ENCODE measurements at regions not wholly inside any gene's neighbourhood (a gene's known extent, or its start where the extent isn't known, plus 50 kb on each side); places are given as distances from the start of the nearest gene placed in this dataset.

GRCh38 chr11:134474070-134474860, 62.2 kb upstream of the B3GAT1 start:
- TF ChIP-seq MAX (CRISPR knock-in tag; IDR thresholded peaks at IDR 0.05) (no peak), CTCF (IDR thresholded peaks at IDR 0.05) (no peak), CREM (CRISPR knock-in tag; IDR thresholded peaks at IDR 0.05) (no peak), JUN (CRISPR knock-in tag; IDR thresholded peaks at IDR 0.05) (no peak), FOXK1 (CRISPR knock-in tag; IDR thresholded peaks at IDR 0.05) (no peak), NR2C2 (CRISPR knock-in tag; IDR thresholded peaks at IDR 0.05) (no peak), ZNF121 (CRISPR knock-in tag; IDR thresholded peaks at IDR 0.05) (no peak), ETV6 (CRISPR knock-in tag; IDR thresholded peaks at IDR 0.05) (no peak)

All from WTC11 (cell line).